ENCODE measurements at regions not wholly inside any gene's neighbourhood (a gene's known extent, or its start where the extent isn't known, plus 50 kb on each side); places are given as distances from the start of the nearest gene placed in this dataset.

DNA sequence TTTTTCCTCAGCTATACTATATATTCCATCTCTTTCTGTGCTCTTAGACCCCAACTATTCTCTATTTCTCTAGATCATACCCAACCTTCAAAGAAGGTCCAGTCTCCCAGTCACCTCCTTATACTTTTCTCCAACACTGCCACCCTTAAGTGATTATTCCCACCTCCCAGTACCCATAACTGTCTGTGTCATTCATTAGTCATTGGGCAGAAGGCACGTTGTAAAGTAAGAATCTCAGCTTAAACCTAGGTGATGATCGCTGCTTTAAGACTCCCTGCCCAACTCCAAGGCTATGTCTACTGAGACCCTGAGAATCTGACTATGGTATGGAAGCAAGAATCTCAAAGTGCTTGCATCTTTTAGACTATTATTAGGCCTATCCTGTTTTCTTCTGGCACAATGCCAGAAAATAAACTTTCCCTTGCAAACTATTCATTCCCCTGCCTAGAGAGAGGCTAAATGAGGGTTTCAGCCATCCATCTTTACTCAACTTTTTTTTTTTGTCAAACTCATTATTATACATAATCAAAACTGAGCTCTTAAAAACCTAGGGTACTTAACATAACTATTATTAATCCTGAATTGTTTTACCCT is 174.3 kb upstream of the DPT start:
- Histone ChIP-seq H2AFZ (ENCODE audit: low read depth, low read length) (no peak overlapping the region), H3K36me3 (ENCODE audit: insufficient read depth, low read length) (no peaks in the 10 kb centered on the region), H4K20me1 (ENCODE audit: insufficient read depth, low read length) (no peaks in the 10 kb centered on the region), H3K27ac (ENCODE audit: low read length) (no peak overlapping the region), H3K4me1 (ENCODE audit: insufficient read depth, low read length) (no peaks in the 10 kb centered on the region), H3K4me3 (ENCODE audit: low read depth in 1 of 2, low read length in 2 of 2) (no peak overlapping the region), H3K79me2 (ENCODE audit: insufficient read depth, low read length) (no peaks in the 10 kb centered on the region), H3K4me2 (ENCODE audit: insufficient read depth, low read length) (no peak overlapping the region), H3K27me3 (ENCODE audit: insufficient read depth, low read length, poor library complexity) (no peaks in the 10 kb centered on the region), H3K9ac (ENCODE audit: low read depth, low read length) (no peak overlapping the region), H3K9me3 (ENCODE audit: insufficient read depth, low read length, severe bottlenecking) (no peaks in the 10 kb centered on the region)
- TF ChIP-seq EZH2 (IDR thresholded peaks at IDR 0.05; ENCODE audit: borderline replicate concordance, low read depth, low read length, severe bottlenecking), result no peak
- TF ChIP-seq, protein P1, sequence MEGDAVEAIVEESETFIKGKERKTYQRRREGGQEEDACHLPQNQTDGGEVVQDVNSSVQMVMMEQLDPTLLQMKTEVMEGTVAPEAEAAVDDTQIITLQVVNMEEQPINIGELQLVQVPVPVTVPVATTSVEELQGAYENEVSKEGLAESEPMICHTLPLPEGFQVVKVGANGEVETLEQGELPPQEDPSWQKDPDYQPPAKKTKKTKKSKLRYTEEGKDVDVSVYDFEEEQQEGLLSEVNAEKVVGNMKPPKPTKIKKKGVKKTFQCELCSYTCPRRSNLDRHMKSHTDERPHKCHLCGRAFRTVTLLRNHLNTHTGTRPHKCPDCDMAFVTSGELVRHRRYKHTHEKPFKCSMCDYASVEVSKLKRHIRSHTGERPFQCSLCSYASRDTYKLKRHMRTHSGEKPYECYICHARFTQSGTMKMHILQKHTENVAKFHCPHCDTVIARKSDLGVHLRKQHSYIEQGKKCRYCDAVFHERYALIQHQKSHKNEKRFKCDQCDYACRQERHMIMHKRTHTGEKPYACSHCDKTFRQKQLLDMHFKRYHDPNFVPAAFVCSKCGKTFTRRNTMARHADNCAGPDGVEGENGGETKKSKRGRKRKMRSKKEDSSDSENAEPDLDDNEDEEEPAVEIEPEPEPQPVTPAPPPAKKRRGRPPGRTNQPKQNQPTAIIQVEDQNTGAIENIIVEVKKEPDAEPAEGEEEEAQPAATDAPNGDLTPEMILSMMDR (IDR thresholded peaks at IDR 0.05; ENCODE audit: borderline replicate concordance, extremely low read depth, low read length, poor library complexity, severe bottlenecking), result no peak
- ATAC-seq (ENCODE audit: insufficient read depth, low read depth) (no peak), DNase-seq (no peak)

DNA sequence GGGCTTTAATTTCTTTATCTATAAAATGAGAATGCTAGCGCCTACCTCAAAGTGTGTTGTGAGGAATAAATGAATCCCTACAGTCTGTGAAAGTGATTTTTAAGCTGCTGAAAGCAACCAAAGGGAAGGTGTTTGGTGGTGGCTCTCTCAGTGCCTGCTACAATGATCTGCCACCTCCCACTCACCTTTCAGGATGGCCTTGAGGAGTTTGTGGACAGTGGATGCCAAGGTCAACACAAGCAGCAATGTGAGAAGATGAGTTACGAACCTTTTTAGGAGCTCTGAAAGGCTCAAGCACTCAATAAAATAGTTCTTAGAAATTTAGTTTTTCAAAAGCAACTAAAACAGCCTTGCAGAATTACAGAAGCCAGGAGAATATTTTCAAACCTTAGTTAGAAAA is 176.6 kb upstream of the DPT start:
- Histone ChIP-seq H3K27me3 (ENCODE audit: insufficient read depth, low read length, poor library complexity) (no peaks in the 10 kb centered on the region), H3K9ac (ENCODE audit: low read depth, low read length) (no peak overlapping the region), H3K4me3 (ENCODE audit: low read depth in 1 of 2, low read length in 2 of 2) (no peak overlapping the region), H3K9me3 (ENCODE audit: insufficient read depth, low read length, severe bottlenecking) (no peaks in the 10 kb centered on the region), H2AFZ (ENCODE audit: low read depth, low read length) (no peak overlapping the region), H3K27ac (ENCODE audit: low read length) (no peak overlapping the region), H3K79me2 (ENCODE audit: insufficient read depth, low read length) (no peaks in the 10 kb centered on the region), H3K4me1 (ENCODE audit: insufficient read depth, low read length) (no peaks in the 10 kb centered on the region), H4K20me1 (ENCODE audit: insufficient read depth, low read length) (no peaks in the 10 kb centered on the region), H3K4me2 (ENCODE audit: insufficient read depth, low read length) (no peak overlapping the region), H3K36me3 (ENCODE audit: insufficient read depth, low read length) (no peaks in the 10 kb centered on the region)
- no peak for TF ChIP-seq EZH2 (IDR thresholded peaks at IDR 0.05; ENCODE audit: borderline replicate concordance, low read depth, low read length, severe bottlenecking)
- TF ChIP-seq, protein P1 (IDR thresholded peaks at IDR 0.05; ENCODE audit: borderline replicate concordance, extremely low read depth, low read length, poor library complexity, severe bottlenecking), result no peak
- DNase-seq, result no peak
- no peak for ATAC-seq (ENCODE audit: insufficient read depth, low read depth)

DNA sequence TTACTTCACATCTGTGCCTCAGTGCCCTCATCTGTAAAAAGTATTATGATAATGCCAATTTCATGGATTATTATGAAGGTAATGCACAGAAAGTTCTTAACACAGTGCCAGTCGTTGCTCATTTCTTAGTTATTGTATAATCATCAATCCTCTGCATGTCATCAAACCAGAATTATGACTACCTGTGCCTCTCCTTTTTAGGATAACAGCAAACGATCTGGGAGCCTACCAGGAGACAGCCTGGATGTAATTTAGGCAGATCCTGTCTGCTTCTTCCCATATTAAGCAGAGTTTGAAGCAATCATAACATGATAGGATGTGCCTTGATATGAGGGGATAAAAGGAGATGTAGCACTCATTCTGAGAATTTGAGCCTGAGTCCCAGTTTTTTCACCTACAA is 177.4 kb upstream of the DPT start:
- no peaks in the 10 kb centered on the region for H4K20me1 ChIP-seq (ENCODE audit: insufficient read depth, low read length)
- no peaks in the 10 kb centered on the region for H3K4me1 ChIP-seq (ENCODE audit: insufficient read depth, low read length)
- ATAC-seq (ENCODE audit: insufficient read depth, low read depth), result no peak
- TF ChIP-seq, protein P1 (IDR thresholded peaks at IDR 0.05; ENCODE audit: borderline replicate concordance, extremely low read depth, low read length, poor library complexity, severe bottlenecking), result no peak
- no peak for TF ChIP-seq EZH2 (IDR thresholded peaks at IDR 0.05; ENCODE audit: borderline replicate concordance, low read depth, low read length, severe bottlenecking)
- H3K4me3 ChIP-seq (ENCODE audit: low read depth in 1 of 2, low read length in 2 of 2), result no peak overlapping the region
- H3K9ac ChIP-seq (ENCODE audit: low read depth, low read length), result no peak overlapping the region
- H3K36me3 ChIP-seq (ENCODE audit: insufficient read depth, low read length), result no peaks in the 10 kb centered on the region
- no peaks in the 10 kb centered on the region for H3K27me3 ChIP-seq (ENCODE audit: insufficient read depth, low read length, poor library complexity)
- H3K79me2 ChIP-seq (ENCODE audit: insufficient read depth, low read length), result no peaks in the 10 kb centered on the region
- no peak overlapping the region for H3K4me2 ChIP-seq (ENCODE audit: insufficient read depth, low read length)
- H2AFZ ChIP-seq (ENCODE audit: low read depth, low read length), result no peak overlapping the region
- no peak for DNase-seq
- H3K9me3 ChIP-seq (ENCODE audit: insufficient read depth, low read length, severe bottlenecking), result no peaks in the 10 kb centered on the region
- H3K27ac ChIP-seq (ENCODE audit: low read length), result no peak overlapping the region

DNA sequence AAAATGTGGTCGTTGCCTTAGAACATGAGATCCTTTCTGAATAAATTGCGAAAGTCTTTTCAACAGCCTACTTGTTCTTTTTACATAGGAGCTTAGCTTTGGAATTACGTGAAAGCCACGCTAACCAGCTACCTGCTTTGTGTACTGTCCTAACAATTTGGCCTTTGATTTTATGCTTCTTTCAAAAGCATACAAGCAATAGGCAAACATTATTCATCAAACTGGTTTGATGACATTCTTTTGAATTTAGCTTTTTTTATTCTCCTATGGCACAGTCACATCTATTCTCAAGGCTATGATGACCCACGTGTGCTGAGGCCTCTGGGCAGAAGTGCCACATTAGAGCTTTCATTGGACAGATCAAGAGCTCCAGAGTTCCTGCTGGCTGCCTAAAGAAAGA is 178.0 kb upstream of the DPT start:
- no peaks in the 10 kb centered on the region for H3K36me3 ChIP-seq (ENCODE audit: insufficient read depth, low read length)
- no peak overlapping the region for H3K4me2 ChIP-seq (ENCODE audit: insufficient read depth, low read length)
- H3K9me3 ChIP-seq (ENCODE audit: insufficient read depth, low read length, severe bottlenecking), result no peaks in the 10 kb centered on the region
- no peaks in the 10 kb centered on the region for H3K79me2 ChIP-seq (ENCODE audit: insufficient read depth, low read length)
- H4K20me1 ChIP-seq (ENCODE audit: insufficient read depth, low read length), result no peaks in the 10 kb centered on the region
- H3K9ac ChIP-seq (ENCODE audit: low read depth, low read length), result no peak overlapping the region
- ATAC-seq (ENCODE audit: insufficient read depth, low read depth) (no peak), DNase-seq (no peak)
- TF ChIP-seq, protein P1 (IDR thresholded peaks at IDR 0.05; ENCODE audit: borderline replicate concordance, extremely low read depth, low read length, poor library complexity, severe bottlenecking), result no peak
- TF ChIP-seq EZH2 (IDR thresholded peaks at IDR 0.05; ENCODE audit: borderline replicate concordance, low read depth, low read length, severe bottlenecking), result no peak
- no peaks in the 10 kb centered on the region for H3K4me1 ChIP-seq (ENCODE audit: insufficient read depth, low read length)
- no peak overlapping the region for H3K4me3 ChIP-seq (ENCODE audit: low read depth in 1 of 2, low read length in 2 of 2)
- no peaks in the 10 kb centered on the region for H3K27me3 ChIP-seq (ENCODE audit: insufficient read depth, low read length, poor library complexity)
- no peak overlapping the region for H3K27ac ChIP-seq (ENCODE audit: low read length)
- H2AFZ ChIP-seq (ENCODE audit: low read depth, low read length), result no peak overlapping the region
